C4-2B (cell line): ENCODE measurements at regions not wholly inside any gene's neighbourhood (a gene's known extent, or its start where the extent isn't known, plus 50 kb on each side); places are given as distances from the start of the nearest gene placed in this dataset.
"Not testable (repeated sequence)": the region's sequence is repeated elsewhere in the genome, so short reads cannot be mapped to it uniquely, and the experiment has no call there.

Experiments
- H3K27ac ChIP-seq: fragments of 450-650 bp; 2 replicates; pipeline ENCODE4 v1.5.1; 2017
- ZFX ChIP-seq: fragments of 450-650 bp; IDR thresholded peaks from 2 replicates; pipeline ENCODE4 v1.6.1; 2017
- TF ChIP-seq, protein P1 (sequence below): fragments of 450-650 bp; conservative IDR thresholded peaks from 2 replicates; pipeline ENCODE4 v1.5.1; 2017; ENCODE audit warnings: mild to moderate bottlenecking

DNA sequence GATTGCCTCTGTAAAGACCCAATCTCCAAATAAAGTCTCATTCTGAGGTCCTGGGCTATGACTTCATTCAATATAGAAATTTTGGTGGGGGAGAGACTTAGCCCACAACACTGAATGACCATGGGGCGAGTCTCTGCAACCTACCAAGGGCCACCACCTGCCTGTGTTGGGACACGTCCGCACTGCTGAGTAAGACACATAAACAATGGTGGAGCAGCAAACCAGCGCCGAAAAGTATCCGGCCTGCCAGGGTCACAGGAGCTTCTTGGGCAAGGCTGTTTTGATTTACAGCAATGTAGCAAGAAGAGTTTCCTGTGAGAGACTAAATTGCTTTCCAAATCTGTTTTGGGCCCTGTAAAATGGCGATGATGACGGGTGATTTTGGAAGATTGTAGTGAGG lies 122.3 kb downstream of the SHANK2 start:
- TF ChIP-seq ZFX = no peak
- TF ChIP-seq, protein P1, sequence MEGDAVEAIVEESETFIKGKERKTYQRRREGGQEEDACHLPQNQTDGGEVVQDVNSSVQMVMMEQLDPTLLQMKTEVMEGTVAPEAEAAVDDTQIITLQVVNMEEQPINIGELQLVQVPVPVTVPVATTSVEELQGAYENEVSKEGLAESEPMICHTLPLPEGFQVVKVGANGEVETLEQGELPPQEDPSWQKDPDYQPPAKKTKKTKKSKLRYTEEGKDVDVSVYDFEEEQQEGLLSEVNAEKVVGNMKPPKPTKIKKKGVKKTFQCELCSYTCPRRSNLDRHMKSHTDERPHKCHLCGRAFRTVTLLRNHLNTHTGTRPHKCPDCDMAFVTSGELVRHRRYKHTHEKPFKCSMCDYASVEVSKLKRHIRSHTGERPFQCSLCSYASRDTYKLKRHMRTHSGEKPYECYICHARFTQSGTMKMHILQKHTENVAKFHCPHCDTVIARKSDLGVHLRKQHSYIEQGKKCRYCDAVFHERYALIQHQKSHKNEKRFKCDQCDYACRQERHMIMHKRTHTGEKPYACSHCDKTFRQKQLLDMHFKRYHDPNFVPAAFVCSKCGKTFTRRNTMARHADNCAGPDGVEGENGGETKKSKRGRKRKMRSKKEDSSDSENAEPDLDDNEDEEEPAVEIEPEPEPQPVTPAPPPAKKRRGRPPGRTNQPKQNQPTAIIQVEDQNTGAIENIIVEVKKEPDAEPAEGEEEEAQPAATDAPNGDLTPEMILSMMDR = no peak
- no peak overlapping the region for H3K27ac ChIP-seq

DNA sequence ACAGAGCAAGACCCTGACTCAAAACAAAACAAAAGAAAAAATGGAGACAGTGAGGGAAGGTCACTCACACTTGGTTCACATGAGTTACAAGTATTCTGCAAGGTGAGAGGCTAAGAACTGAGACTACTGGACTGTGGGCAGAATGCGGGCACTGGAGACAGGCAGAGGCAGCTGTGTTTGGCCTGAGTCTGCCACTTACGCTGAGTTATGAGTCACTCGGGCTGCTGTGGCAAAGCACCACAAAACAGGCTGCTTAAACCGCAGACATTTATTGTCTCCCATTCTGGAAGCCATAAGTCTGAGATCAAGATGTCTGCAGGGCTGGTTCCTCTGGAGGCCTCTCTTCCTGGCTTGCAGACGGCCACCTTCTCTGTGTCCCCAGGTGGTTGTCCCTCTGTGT lies 122.8 kb downstream of the SHANK2 start:
- TF ChIP-seq, protein P1 = no peak
- no peak for TF ChIP-seq ZFX
- H3K27ac ChIP-seq = no peak overlapping the region

DNA sequence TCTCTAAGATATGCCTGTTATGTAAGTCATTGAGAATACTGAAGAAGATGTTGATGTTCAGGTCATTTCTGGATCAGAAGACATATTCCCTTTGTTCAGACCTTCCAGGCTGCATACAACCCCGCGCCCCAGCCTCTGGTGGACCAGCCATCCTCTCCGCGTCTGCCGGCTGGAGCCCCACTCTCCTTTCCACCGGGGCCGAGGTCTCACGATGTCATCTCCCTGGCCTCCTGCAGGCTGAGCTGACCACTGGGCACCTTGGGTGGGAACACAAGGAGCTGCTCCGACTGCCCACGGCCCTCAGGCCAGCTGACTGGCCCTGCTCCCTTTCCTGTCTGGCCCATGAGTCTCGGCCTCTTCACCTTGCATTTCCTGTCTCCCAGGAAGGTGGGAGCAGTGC lies 124.6 kb downstream of the SHANK2 start:
- TF ChIP-seq, protein P1 = no peak
- TF ChIP-seq ZFX = no peak
- no peak overlapping the region for H3K27ac ChIP-seq

DNA sequence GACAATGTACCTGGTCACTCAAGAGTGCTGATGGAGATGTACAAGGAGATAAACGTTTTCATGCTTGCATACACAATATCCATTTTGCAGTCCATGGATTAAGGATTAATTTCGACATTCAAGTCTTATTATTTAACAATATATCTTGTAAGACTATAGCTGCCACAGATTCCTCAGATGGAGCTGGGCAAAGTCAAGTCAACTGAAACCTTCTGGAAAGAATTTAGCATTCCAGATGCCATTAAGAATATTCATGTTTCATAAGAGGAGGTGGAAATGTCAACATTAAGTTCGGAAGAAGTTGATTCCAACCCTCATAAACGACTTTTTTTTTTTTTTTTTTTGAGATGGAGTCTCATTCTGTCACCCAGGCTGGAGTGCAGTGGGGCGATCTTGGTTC lies 126.0 kb downstream of the SHANK2 start:
- not testable (repeated sequence) for H3K27ac ChIP-seq

DNA sequence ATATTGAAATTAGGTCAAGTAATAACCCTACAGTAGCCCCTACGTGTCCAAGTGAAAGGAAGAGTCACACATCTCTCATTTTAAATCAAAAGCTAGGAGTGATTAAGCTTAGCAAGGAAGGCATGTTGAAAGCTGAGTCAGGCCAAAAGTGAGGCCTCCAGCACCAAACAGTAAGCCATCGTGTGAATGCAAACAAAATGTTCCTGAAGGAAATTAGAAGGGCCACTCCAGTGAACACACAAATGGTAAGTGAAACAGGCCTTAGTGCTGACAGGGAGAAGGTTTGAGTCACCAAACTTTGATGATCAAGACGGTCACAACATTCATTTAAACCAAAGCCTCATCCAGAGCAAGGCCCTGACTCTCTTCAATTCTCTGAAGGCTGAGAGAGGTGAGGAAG lies 127.2 kb downstream of the SHANK2 start:
- no peak overlapping the region for H3K27ac ChIP-seq
- no peak for TF ChIP-seq ZFX
- TF ChIP-seq, protein P1 = no peak

DNA sequence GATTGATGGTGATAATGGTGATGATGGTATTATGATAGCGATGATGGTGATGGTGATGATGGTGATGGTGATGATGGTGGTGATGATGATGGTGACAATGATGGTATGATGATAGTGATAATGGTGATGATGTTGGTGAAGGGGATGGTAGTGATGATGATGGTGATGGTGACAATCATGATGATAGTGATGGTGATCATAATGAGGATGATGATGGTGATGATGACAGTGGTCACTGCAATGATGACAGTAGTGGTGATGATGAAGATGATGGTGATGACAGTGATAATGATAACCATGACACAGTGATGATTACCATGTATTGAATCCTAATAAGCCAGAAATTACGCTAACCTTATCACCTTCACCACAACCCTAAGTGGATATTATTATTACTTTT lies 128.2 kb downstream of the SHANK2 start:
- H3K27ac ChIP-seq = no peak overlapping the region
- no peak for TF ChIP-seq ZFX

DNA sequence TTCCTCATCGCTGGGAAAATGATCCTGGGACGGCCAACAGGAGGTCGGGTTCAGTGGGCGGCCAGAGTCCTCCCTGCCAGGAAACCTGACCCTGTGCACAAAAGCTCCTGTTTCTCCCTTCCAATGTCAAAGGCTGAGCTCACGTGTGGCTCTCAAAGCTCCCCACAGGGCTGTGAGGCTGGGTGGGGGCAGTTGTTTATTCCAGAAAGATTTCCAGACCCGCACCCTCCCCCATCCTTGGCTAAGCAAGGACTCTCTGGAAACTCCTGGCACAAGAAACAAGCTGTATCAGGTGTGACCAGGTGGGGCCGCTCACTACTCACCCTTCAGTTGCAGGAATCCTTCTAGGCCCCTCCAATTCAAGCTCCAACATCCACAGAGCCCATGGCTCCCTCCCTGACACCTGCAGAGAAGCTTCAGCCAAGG lies 131.9 kb downstream of the SHANK2 start:
- H3K27ac ChIP-seq = no peak overlapping the region
- TF ChIP-seq, protein P1 = peak; percentile 54
- TF ChIP-seq ZFX = no peak

DNA sequence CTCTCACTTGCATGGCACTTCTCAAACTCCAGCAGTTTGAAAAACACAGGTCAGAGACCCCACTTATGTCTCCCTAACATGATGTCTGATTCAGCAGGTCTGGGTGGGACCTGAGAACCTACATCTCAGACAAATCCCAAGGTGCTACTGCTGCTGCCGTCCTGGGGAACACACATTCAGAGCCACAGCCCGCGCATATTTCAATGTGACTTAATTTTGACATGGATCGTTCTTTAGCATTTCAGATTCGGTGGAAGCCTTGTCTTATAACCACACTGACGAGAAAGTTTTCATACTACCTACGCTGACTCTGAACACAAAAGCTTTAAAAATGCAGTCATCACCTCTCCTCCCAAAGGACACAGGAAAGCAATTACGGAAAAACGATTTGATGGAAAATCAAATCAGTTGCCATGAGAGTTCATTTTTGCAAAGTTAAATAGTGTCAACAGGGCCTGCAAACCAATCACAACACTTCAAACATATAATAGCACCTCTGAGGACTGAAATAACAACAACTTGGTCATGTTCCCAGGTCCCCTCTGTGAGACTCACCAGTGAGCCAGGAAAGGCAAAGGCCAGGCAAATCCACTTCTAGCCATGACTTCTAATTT lies 132.6 kb downstream of the SHANK2 start:
- TF ChIP-seq ZFX = no peak
- TF ChIP-seq, protein P1 = no peak
- no peak overlapping the region for H3K27ac ChIP-seq
